CD4-positive, alpha-beta T cell treated with Interleukin-15 for 4 hours (primary cell): ENCODE measurements at regions not wholly inside any gene's neighbourhood (a gene's known extent, or its start where the extent isn't known, plus 50 kb on each side); places are given as distances from the start of the nearest gene placed in this dataset.
A peak's percentile ranks its signal among the peaks of the same experiment; 100 is the strongest.

Source experiments
- DNase-seq: peaks from one replicate; pipeline ENCODE4 v3.0.0-alpha.2; 2020; ENCODE audit warnings: low spot score

DNA sequence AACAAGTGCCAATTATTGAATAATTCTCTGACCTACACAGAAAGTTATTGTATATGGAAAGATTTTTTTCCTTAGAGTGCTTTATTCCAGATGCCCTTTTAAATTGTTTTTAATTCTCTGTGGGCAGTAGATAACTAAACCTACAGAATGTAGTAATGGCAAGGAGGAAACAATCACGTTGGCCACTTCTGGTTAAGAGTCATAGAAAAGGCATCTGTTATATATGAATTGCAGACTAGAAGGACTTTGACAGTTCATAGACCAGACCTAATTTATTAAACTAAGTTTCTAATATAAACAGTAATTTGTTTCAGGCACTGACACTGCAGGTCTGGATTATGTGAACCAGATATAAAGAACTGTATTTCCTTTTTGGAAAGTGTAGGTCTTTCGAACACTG, 607.5 kb downstream of the PLCL1 start:
- DNase-seq: no peak

DNA sequence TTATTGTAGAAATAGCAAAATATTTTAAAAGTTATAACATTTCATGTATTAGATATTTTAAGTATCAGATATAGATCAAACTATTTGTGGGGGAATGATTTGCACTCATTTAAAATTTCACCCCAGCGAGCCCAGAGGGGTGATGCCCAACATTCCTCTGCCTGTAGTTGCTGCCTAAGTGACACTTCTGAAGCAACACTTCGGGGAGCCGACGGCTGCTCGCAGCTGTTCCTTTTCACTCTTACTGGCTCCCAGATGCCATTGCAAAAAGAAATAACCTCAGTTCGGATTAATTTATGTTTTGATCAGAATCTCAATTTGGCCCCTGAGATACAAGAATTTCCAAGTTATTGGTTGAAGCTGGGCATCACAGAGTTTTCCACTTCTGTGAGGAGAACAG, 603.8 kb downstream of the PLCL1 start:
- DNase-seq: no peak

DNA sequence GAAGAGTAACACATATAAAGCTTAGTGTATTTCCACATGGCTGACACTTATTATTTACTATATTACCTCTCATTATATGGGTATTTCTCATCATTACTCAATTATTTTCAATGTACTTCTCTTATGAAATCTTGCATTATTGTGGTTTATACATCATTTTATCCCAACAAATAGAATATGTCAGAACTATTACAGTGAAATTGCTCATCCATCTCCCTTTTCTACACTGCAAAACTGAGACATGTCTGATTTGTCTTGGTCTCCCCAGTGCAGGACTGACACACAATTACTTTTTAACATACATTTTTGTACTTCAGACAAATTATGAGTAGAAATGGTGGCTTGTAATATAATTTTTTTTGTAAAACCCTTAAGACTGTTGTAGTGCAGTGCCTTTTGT, 600.9 kb downstream of the PLCL1 start:
- DNase-seq: no peak

DNA sequence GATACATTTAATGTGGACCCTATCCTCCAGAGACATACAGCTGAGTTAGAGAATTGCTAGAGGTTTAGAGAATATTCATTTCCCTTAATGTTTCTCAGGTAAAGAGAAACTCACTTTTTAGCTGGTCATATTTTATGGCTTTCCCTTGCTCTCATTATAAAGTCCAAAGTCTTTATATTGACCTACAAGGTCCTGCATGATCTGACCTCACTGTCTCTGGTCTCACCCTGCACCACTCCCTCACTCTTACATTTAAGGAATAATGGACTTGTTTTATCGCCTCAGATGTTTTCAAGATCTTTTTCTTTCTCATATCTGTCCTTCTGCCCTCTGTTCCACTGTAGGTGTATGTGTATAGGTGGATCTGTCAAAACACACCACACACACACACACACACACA, 597.3 kb downstream of the PLCL1 start:
- DNase-seq: no peak

DNA sequence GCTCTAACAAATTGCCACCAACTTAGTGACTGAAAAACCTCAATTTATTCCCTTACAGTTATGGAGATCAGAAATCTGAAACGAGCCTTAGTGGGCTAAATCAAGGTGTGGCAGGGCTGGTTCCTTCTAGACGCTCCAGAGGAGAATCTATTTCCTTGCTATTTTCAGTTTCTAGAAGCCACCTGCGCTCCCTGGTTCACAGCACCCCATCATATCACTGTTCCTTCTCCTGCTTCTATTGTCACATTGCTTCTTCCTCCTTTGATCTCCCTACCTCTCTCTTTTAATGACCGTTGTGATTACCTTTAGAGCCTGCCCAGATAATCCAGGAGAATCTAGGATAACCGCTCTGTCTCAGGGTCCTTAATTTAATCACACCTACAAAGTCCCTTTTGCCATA, 596.6 kb downstream of the PLCL1 start:
- no peak for DNase-seq

DNA sequence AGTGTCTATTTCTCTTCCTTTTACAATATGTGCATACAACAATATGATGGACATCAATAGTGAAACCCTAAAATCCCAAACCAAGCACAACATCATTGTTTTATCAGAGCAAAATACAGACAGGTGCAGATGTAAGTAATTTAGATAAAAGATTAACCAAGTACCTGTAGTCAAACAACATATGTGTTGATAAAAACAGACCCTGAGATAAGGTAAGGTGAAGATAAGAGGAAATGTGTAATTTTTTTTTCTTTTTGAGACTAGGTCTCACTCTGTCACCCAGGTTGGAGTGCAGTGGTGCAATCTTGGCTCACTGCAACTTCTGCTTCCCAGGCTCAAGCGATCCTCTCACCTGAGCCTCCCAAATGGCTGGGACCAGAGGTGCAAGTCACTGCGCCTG, 589.8 kb downstream of the PLCL1 start:
- DNase-seq: no peak

DNA sequence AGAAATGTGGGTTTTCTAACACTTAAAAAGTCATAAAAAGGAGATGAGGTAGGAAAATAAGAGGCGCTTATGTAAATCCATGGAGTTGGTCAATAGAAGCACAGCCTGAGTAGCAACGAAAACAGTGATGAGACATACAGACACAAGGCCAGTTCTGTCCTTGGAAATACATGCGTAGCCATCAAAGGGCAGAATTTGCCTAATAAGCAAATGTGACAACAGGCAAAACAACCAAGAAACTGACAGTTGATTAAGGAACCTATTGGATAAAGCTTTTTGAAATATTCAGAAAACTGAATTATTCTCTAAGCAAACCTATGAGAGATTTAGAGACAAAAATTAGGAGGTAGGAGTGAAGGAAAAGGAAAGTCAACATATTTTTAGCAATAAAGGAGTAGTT, 586.3 kb downstream of the PLCL1 start:
- no peak for DNase-seq

DNA sequence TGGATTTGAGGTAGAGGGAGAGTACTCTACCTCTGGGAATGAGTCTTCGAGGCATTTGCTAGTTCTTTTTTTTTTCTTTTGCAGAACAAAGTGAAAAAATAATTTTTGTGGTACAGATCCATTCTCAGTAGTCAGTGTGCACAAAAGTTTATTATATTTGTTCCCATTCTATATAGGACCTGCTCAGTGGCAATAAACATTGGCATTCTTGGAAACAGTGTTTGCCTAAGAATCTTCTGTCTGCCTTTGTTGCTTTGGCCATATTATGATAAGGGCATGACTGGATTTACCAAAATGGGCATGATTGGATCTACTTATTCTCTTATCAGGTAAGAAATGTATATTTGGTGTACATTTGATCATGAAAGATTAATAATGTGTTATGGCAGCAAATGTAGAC, 583.3 kb downstream of the PLCL1 start:
- no peak for DNase-seq

DNA sequence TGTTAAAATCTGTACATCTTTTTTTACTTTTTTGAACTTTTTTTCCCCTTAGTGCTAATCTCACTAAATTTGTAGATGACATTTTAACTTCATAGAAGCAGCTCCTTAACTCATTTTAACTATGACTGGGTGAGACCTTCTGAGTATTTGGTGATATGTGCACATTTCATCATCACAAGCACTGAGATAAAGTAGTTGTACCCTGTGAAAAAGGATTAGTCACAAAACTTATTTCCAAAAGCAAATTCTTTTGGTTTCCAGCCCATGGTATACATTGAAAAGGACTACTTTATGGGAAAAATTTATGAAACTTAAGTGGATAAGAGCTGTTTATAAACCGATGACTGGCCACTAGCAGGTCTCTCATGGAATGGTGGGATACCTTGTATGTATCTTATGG, 581.5 kb downstream of the PLCL1 start:
- DNase-seq: no peak

DNA sequence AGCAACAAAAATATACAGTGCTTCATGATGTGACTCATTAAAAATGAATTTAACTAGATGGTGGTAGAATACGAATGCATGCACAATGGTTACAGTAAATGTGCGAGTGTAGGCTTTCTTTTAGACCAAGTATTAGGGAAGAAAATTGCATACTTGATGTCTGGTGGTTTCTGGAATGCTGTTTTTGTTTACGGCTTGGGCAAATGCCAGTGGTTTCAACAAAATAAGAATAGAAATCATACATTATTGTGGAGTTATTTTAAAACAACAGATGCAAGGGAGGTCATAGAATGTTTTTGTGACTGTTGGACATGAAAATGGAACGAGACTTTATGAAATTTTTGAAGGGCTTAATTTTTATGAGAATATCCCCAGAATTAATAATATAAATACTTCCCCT, 580.9 kb downstream of the PLCL1 start:
- no peak for DNase-seq

DNA sequence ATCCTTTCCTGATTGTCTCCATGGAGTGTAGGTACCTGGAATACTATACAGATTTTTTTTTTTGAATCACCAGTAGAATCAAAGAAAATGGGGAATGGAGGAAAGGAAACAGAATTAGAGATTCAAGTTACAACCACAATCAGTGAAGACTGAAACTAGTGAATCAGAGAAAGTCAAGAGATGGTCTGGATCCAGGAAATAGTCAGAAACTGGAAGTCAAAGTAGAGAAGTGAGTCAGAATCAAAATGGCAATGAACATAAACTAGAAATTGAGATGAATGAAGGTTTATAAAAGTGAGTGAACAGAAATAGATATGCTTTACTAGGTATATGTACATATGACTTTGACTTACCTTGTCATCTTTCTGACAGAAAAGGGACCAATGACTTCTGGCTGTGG, 579.0 kb downstream of the PLCL1 start:
- no peak for DNase-seq

DNA sequence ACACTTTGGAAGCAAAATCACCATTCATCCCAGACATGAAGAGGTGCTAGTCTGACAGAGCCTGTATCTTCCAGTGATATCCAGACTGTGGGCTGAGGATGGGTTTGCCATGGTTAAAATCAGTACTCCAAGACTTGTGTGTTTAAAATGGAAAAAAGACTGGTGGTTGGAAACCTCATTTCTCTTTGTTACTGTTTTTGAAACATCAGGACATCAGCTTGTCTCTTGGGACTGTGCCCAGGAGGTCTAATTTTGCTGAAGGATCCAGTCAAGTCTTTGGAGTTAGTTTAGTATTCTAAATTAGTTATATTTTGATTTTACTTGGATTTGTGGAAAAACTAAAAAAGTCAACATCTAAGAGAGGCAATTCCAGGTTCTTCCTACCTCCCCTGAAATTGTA, 578.4 kb downstream of the PLCL1 start:
- no peak for DNase-seq

DNA sequence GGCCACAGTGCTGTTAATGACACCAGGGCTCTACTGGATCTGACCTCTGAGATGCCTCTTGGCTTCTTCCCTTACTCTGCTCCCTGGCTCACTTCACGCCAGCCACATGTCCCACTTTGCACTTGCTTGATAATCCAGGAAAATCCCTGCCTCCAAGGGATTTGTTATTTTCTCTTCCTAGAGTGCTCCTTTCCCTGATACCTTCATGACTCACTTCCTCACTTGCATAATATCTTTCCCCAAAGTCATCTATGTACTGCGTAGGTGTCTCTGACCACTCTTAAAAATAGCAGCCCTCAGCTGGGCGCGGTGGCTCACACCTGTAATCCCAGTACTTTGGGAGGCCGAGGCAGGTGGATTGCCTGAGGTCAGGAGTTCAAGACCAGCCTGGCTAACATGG, 572.3 kb downstream of the PLCL1 start:
- no peak for DNase-seq

DNA sequence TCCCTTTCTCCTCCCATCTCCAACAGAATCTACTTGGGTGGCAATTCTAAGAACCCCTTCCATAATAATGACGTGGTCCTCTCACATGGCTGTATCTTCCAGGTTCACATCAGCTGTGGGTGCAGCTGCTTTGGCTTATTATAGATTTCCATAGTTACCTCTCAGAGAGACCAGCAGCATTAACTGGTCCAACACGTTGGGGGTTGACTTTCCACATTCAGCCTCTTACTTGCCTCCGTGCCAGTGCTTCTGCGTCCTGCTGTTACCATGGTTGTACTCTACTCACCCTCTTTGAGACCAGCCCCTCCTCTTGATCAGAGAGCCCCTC, 570.7 kb downstream of the PLCL1 start:
- DNase-seq: no peak

DNA sequence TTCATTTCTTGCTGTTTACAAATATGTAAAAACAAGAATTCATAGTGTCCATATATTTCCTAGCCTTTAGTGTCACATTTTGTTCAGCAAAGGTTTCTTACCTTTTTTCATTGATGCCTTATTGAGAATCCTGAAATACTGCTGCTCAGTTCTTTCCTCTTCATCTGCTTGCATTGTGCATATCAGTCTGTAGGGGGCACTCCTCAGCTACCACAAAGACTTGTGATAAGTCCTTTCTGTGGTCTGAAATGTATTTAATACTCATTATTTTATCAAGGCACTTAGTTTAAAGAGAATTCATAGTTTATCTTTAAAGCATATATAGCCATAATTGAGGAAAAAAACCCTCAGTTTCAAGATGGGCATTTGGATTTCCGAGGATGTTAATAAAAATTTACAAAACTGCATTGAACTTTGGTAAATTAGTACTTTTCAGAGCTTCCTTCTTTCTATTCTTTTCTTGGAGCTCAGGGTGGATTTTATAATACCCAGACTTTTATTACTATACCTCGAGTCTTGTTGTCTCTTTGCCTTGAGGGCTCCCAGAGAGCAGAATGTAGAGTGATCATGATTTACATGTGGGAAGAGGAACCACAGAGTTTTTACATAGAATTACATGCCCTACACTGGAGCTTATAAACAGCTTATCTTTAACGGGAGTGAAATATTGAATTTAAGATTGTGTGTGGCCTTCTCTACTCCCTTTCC, 570.1 kb downstream of the PLCL1 start:
- DNase-seq: peak; percentile 7

DNA sequence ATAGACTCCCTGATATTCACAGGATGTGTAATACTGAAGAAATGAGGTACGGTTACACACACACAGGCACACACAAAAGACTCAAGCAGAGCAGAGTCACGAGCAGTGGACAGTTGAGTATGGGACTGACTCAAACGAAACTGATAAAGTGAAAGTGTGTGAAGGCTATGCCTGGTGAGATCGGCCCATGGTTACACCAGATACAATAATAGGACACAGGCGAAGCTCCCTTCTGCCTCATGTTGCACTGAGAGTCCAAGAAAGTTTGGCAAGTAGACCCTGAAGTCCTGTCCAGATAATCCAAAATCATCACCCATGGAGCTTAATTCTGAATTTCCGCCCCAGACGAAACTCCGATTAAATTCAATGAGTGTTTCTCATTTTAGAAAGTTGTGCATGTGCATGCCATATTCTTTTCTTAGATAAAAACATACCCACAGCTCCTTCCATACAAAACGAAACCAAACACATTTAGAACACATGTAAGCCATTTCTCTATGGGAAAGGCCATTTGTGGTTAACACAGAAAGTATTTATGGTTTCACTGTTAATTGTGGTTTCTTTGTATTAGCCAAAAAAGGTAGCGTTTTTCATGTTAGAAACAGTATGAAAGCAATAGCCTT, 567.6 kb downstream of the PLCL1 start:
- no peak for DNase-seq

DNA sequence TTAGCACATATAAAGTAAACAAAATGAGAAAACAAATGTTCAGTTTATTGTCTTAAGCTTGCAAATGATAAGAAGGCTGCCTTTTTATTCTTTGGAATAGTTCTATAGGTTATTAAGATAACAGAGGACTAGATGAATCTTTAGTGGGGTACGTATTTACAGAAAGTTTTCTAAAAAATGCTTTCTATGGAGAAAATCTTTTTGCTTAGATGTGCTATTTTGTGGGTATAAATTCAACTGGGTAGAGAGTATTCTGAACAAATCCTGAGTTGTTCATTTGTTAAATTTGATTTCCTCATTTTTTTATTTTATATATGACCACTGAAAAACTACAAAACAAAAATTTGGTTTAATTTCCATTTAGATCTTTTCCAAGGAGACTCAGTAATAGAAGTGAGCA, 566.9 kb downstream of the PLCL1 start:
- no peak for DNase-seq

DNA sequence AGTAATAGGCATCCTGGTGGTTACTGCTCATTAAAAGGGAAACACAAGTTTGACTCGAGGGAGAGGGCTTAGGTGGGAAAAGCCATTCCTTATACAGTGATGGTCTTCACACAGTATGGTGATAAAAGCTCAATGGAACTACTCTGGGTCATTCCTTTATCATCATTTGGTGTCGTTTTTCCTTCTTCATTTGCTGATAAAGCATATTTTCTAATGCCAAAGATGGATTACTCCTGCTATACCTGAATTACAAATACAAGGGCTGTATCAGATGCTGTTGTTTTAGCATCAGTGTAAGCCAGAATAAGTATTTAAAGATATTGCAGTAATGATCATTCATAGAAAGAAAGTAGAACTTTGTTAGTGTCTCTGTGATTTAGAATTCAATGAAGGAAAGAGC, 563.7 kb downstream of the PLCL1 start:
- DNase-seq: no peak

DNA sequence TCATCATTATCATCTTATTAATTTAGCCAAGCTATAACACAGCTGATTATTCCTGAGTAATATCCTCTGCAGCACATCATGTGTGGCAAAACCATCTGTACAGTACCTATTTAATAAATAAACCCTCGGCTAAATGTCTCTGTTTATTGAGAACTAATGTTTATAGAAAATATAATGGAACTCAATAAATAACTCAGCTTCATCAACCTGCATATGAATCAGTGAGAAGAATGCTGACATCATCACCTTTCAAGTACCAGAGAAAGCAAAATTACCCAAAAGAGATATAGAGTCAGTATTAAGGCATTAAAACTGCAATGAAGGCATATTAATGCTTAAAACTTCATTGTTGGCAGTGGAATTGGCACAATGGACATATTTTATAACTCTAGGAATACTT, 558.3 kb downstream of the PLCL1 start:
- no peak for DNase-seq

DNA sequence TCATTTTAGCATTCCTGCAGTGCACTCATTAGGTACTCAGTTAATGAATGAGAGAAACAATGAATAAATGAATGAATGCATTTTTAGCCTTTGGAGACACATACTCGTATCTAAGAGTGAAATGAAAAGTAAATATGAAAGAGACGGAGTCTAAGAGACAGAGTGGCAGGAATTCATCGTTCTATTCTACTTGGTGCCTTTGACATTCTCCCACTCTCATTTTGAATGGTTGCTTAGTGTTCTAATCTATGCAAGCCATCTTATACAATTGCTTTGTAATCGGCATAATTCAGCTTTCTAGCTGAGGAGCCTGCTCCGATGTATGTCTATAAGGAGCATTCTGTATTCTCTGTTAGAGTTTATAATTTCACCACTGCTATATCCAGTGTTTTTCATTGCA, 554.9 kb downstream of the PLCL1 start:
- DNase-seq: no peak

DNA sequence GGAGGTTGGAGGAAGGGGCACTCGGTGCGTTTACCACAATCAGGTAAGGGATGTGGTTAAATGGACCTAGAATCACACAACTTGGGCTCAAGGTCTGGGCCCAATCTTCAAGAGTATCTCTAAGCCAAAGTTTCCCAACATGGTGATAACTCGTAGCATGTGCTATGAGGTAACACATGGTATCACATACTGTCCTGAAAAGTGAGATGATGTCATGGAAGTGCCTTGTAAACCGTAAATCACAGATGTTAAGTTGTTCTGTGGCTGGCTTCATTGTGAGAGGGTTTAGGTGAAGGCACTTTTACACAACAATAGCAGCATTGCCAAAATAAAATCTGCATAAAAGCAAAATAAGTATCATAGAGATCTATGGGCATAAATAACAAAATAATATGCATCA, 551.8 kb downstream of the PLCL1 start:
- DNase-seq: no peak

DNA sequence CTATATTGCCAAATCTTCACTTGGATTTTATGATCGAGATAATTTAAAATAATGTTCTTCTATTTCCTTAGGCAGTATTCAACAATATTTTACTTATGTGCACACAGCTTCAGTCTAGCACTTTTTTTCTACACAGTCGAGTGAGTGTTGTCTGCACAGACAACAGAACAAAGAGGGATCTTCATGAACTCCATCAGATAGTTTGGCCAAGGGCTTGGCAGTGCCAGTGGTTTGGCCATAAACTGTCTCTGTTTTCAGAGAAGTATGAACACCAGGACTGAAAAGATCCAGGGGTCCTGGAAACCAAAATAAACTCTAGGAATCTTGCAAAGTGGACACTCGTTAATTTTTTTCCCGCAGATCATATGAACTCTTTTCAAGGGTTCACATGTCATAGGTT, 547.3 kb downstream of the PLCL1 start:
- DNase-seq: no peak

DNA sequence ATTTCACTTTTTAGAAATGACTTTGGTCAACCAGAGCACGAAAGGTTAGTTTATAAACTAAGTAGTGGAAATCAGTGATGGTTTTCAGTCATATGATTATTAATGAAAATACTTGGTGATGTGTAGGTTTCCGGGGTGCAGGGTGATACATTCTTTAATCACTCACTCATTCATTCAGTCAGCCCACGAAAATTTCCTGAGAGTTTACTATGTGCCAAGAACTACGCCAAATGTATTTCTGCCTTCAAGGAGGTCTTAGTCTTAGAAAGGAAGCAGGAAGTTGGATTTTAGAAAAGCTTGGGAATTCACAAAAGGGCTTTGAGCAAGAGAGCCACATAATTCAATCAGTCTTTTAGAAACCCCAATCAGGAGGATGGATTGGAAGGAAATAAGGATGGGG, 543.6 kb downstream of the PLCL1 start:
- no peak for DNase-seq

DNA sequence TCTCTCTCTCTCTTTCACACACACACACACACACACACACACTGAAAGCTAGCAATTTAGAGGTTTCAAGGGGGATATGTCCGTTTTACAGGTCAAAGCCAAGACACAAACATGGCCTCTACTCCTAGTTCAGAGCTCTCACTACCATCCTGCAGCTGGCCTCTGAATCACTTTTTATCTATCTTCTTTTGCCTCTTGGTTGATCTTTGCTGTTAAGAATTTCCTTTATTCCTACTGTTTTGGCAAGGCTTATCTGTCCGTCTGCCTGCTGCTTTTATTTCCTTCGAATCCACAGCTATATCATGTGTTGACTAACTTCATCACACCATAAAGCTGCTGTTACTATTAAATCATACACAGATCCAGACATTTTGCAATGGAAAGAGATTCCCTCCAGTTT, 543.0 kb downstream of the PLCL1 start:
- DNase-seq: no peak

DNA sequence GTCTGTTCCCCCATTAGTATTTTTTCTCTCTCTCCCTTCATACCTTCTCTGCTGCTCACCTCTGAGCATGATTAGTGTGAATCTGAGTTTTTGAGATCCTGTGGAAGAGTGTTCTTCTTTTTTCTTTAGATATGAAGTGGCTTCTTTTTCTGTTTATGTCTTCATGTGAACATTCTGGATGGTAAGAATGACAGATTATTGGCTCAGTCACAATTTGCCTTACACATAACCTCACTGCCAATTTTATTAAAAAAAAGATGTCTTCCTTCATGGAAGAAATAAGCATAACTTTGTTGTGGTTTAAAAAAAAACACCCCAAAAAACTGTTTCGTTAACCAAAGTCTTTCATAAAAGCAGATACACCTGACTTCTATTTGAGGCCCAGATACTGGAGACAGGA, 539.1 kb downstream of the PLCL1 start:
- no peak for DNase-seq
